ENCODE measurements at regions not wholly inside any gene's neighbourhood (a gene's known extent, or its start where the extent isn't known, plus 50 kb on each side); places are given as distances from the start of the nearest gene placed in this dataset.

DNA sequence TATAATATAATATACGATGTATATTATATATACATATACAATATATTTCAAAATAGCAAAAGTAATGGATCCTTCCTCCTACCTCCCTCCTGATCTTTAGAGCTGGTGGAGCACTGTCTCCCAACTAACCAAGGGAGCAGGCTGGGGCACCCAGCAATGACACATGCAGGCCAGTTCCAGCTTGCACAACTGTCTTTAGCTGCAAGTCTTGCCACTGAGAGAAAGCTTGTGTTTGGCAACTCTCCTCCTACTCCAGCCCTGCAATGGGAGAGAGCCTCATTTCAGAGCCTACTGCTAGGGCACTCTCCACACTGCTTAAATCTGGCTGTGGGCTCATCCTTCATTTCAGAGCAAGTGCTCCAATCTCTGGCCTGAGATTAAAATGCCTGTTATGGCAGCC, 469.8 kb upstream of the OLFM3 start:
- Histone ChIP-seq H3K14ac (ENCODE audit: insufficient read depth, low read length) (no peak overlapping the region), H3K4me2 (ENCODE audit: insufficient read depth, insufficient read length, low read length) (no peak overlapping the region), H3K4me1 (ENCODE audit: insufficient read depth, low read length) (no peaks in the 10 kb centered on the region), H3K9ac (ENCODE audit: extremely low read depth, insufficient read length, low read length) (no peak overlapping the region), H3K9me3 (ENCODE audit: control insufficient read depth, low read depth, low read length) (no peaks in the 10 kb centered on the region), H2BK120ac (ENCODE audit: low read depth, low read length, poor library complexity, severe bottlenecking) (no peak overlapping the region), H3K79me2 (ENCODE audit: insufficient read depth, low read length) (no peaks in the 10 kb centered on the region), H2BK5ac (ENCODE audit: insufficient read length, low read length) (no peak overlapping the region), H3K79me1 (ENCODE audit: insufficient read depth, low read depth, low read length, poor library complexity, severe bottlenecking) (no peaks in the 10 kb centered on the region), H4K20me1 (ENCODE audit: control insufficient read depth, insufficient read depth, insufficient read length) (no peaks in the 10 kb centered on the region), H4K8ac (replicated peaks; ENCODE audit: insufficient read length, low read depth, low read length) (no peak overlapping the region), H2BK12ac (ENCODE audit: insufficient read length, low read depth, low read length) (no peak overlapping the region), H3K27ac (ENCODE audit: insufficient read length, low read depth, low read length) (no peak overlapping the region), H3K18ac (ENCODE audit: insufficient read length, low read depth, low read length) (no peak overlapping the region), H2AFZ (ENCODE audit: low read length) (no peak overlapping the region), H3K23me2 (ENCODE audit: insufficient read length, low read depth, low read length, poor library complexity, severe bottlenecking) (no peaks in the 10 kb centered on the region), H3K56ac (ENCODE audit: insufficient read length, low read depth, low read length) (no peak overlapping the region), H2BK20ac (ENCODE audit: low read depth, low read length, poor library complexity, severe bottlenecking) (no peak overlapping the region), H3T11ph (ENCODE audit: low read length) (no peak overlapping the region), H3K4ac (ENCODE audit: low read depth, low read length) (no peak overlapping the region), H3K27me3 (ENCODE audit: insufficient read depth, low read length) (no peaks in the 10 kb centered on the region), H2AK5ac (ENCODE audit: insufficient read length, low read length) (no peak overlapping the region), H4K5ac (ENCODE audit: insufficient read length, low read depth, low read length) (no peak overlapping the region), H4K91ac (ENCODE audit: insufficient read length, low read depth, low read length) (no peak overlapping the region), H2BK15ac (ENCODE audit: low read depth, low read length) (no peak overlapping the region; the same call in 1 of the 2 replicates), H3K23ac (ENCODE audit: insufficient read length, low read depth, low read length) (no peak overlapping the region)
- Mint-ChIP-seq H3K27ac (no peak overlapping the region; a peak in 1 of 7 replicates), H3K4me1 (no peaks in the 10 kb centered on the region), H3K36me3 (ENCODE audit: insufficient read depth in 1 of 3, low read depth in 3 of 3) (no peaks in the 10 kb centered on the region), H3K4me3 (no peak overlapping the region), H3K27me3 (ENCODE audit: low read depth) (no peaks in the 10 kb centered on the region), H3K9me3 (no peaks in the 10 kb centered on the region)
- TF ChIP-seq, protein P1, sequence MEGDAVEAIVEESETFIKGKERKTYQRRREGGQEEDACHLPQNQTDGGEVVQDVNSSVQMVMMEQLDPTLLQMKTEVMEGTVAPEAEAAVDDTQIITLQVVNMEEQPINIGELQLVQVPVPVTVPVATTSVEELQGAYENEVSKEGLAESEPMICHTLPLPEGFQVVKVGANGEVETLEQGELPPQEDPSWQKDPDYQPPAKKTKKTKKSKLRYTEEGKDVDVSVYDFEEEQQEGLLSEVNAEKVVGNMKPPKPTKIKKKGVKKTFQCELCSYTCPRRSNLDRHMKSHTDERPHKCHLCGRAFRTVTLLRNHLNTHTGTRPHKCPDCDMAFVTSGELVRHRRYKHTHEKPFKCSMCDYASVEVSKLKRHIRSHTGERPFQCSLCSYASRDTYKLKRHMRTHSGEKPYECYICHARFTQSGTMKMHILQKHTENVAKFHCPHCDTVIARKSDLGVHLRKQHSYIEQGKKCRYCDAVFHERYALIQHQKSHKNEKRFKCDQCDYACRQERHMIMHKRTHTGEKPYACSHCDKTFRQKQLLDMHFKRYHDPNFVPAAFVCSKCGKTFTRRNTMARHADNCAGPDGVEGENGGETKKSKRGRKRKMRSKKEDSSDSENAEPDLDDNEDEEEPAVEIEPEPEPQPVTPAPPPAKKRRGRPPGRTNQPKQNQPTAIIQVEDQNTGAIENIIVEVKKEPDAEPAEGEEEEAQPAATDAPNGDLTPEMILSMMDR (conservative IDR thresholded peaks at IDR 0.05), result no peak
- no peak for DNase-seq
- no CpG with 5 or more reads among the region's 1 CpG for WGBS (ENCODE audit: extremely low coverage, insufficient read length, low lambda C conversion rate)
